ENCODE measurements at regions not wholly inside any gene's neighbourhood (a gene's known extent, or its start where the extent isn't known, plus 50 kb on each side); places are given as distances from the start of the nearest gene placed in this dataset.

DNA sequence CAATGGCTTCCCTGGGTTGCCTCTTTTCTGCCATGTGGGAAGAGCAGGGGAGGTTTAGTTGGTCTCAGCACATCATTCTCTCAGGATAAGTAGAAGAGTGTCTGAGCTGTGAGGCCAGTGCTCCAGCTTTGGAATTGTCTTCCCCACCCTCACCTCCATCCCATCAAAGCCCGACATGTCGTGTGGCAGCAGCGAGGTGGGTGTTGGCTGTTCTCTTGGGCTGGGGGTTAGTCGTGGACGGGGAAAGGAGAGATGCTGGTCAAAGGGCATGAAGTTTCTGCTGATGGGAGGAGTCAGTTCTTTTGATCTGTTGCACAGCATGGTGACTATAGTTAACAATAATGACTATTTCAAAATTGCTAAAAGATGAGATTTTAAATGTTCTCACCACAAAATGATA lies 404.2 kb downstream of the TMEM121 start:
- TF ChIP-seq POLR2AphosphoS5 (IDR thresholded peaks at IDR 0.05; ENCODE audit: low read depth, low read length) (no peak), POLR2A (IDR thresholded peaks at IDR 0.05; ENCODE audit: low read depth, low read length) (no peak)
